Stimulated activated CD4-positive, alpha-beta T cell treated with anti-CD3 and anti-CD28 coated beads, Interleukin-2, amount 100 ng/mL, for 48 hours (primary cell): ENCODE measurements at regions not wholly inside any gene's neighbourhood (a gene's known extent, or its start where the extent isn't known, plus 50 kb on each side); places are given as distances from the start of the nearest gene placed in this dataset.

ENCODE experiments used
- DNase-seq, 2 donors: peaks; one replicate each; pipeline ENCODE4 v3.0.0-alpha.2; 2020

DNA sequence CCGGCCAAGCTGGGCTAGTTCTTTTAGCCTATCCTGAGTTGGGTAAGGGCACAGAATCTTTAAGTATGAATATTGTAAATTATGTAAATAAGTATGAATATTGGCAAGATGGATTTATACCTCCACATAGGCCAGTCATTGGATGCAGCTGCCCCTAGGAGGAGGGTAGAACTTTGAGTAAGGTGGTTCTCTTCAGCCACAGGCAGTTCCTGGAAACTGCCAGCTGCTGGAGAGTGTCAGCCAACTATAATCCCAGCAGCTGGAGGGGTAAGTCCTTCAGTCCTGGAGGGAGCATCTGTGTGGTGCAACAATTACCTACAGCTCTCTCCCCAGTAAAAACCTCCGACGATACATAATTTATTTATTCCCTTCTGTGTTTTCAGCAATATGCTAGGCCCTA, 65.8 kb upstream of the TMPO start:
- no peak for DNase-seq

DNA sequence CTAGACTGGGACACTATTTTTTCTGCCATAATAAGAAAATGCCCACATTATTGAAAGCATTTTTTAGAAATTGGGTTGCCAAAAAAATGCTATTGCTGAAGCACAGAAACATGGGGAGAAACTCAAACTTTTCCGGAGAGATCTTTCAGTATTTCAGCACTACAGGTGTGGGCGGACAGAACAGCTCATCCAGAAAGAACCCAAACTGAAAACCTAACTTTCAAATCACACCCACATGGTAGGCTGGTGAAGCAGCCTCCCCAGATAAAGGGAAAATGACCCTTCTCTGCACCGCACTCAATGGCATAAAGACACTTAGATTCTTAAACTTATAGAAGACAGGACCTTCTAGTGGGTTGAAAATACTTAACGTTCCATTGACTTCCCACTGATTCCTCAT, 62.3 kb upstream of the TMPO start:
- peak; percentile 7 to 16 for DNase-seq

DNA sequence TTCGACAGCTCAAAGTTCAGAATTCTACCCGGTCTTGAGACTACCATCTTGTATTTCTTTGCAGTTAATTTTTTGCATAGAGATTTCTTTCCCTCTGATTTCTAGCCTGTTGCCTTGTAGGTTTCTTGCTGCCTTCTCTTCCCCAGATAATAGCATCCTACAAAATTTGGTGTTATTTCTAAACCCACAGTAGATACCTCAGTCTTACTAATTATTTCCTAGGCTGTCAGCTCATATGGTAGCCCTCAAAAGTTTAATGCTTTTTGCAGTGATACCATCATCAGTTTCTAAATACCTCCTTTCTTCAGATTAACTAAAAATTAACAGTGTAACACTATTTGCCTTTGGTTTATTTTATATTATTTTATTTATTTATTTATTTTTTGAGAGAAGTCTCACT, 61.9 kb upstream of the TMPO start:
- no peak for DNase-seq

DNA sequence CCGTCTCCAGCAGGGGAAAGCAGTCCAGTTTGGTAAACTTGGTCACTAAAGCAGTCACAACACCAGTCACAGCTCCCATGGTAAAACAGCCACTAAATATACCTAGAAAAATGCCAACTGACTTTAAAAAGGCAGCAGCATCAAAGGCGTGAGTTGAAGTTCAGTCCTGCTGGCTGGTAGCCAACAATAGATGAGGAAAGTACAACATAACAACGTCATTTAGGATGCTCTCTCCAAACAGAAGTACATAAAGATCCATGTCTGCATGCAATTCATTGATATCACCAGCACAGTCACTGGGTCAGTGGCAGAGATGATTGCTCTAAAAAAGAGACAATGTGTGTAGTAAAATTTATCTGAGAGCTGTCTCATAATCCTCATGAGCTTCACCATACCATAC, 59.3 kb upstream of the TMPO start:
- no peak for DNase-seq

DNA sequence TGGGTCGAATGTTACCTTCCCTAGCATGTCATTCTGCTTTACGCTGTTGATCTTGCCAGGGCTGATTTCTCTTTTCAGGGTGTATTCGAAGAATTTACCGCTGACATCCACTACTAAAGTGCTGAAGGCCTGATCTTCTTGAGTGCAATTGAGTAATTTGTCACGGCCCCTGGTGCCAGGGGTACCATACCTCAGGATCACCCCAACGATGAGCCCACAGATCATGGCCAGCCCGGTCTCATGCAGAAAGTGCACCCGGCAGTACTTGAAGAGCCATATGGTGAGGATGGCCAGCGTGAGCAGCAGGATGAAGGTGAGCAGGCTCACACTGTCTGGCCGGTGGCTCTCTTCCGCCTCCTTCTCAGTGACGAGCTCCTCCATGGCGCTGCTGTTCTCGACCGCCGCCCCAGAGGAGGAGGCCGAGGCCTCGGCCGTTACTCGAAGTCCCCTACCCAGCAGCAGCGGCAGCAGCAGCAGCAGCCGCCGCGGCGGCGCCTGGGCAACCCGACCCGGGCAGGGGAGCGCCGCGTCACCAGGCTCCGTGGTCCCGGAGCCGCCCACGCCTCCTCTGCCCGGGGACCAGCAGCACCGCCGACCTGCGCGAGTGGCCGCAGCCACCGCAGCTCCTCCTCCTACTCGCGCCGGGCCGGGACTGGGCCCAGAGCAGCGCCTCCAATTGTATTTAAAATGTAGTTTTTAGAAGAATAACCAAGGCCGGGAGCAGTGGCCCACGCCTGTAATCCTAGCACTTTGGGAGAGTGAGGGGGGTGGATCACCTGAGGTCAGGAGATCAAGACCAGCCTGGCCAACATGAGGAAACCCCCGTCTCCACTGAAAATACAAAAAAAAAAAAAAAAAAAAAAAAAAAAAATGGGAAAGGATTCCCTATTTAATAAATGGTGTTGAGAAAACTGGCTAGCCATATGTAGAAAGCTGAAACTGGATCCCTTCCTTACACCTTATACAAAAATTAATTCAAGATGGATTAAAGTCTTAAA, 58.5 kb upstream of the TMPO start:
- peak in 1 of 2 donors; percentile 23 for DNase-seq

DNA sequence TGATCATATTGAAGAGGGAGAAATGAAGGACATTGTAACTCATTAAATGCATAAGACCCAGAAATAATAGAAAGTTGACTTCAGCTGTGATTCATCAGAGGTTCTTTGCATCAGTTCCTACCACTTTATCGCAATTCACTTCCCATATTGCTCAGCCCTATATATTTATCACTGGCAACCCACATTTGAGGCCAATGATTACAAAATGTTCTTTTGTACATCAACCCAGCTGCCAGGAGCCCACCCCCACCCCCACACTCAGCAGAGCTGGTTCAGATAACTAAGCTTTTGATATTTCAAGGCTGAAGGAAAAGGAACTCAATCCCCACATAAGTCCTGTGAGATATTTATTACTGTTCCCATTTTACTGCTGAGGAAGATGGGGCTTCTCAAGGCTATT, 51.2 kb upstream of the TMPO start:
- no peak for DNase-seq

DNA sequence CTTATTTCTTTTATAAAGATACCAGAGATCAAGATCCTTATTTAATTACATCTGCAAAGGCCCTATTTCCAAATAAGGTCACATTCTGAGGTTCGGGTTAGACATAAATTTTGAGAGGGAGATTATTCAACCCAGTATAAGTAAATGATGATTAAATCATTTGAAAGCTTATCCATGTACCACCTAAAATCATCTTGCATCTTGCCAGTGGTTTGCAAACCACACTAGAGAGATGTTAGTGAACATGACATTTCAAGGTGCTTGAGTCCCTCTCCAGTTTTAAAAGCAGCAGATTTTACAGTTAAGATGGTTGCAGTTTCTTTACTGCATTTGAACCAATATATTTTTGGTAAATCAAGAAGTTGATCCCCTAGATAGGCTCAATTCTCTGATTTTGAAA, 49.9 kb upstream of the TMPO start:
- no peak for DNase-seq
